ENCODE measurements at regions not wholly inside any gene's neighbourhood (a gene's known extent, or its start where the extent isn't known, plus 50 kb on each side); places are given as distances from the start of the nearest gene placed in this dataset.
"Not testable (repeated sequence)": the region's sequence is repeated elsewhere in the genome, so short reads cannot be mapped to it uniquely, and the experiment has no call there.

- TF ChIP-seq YY1 (IDR thresholded peaks at IDR 0.05; ENCODE audit: insufficient read depth, insufficient read length); ZNF274 (IDR thresholded peaks at IDR 0.05; ENCODE audit: low read depth, low read length); SUZ12 (IDR thresholded peaks at IDR 0.05; ENCODE audit: extremely low read depth, insufficient read depth, insufficient read length): not testable (repeated sequence)
Measured at GRCh38 chr21:5086416-5086815, 5435.0 kb upstream of the TPTE start.

All from NT2/D1 (cell line).